Loucy (cell line): ENCODE measurements at regions not wholly inside any gene's neighbourhood (a gene's known extent, or its start where the extent isn't known, plus 50 kb on each side); places are given as distances from the start of the nearest gene placed in this dataset.

Source experiments
- EZH2phosphoT487 ChIP-seq: fragments of 200-600 bp; IDR thresholded peaks from 2 replicates; pipeline ENCODE4 v1.6.1; 2018; ENCODE audit warnings: antibody characterized with exemption, mild to moderate bottlenecking, moderate library complexity, borderline replicate concordance
- TF ChIP-seq, protein P1 (sequence below): fragments of 200-600 bp; sonication (generic); conservative IDR thresholded peaks from 2 replicates; pipeline ENCODE4 v1.5.1; 2014; ENCODE audit warnings: mild to moderate bottlenecking, antibody characterized with exemption, low read length

- TF ChIP-seq, protein P1, sequence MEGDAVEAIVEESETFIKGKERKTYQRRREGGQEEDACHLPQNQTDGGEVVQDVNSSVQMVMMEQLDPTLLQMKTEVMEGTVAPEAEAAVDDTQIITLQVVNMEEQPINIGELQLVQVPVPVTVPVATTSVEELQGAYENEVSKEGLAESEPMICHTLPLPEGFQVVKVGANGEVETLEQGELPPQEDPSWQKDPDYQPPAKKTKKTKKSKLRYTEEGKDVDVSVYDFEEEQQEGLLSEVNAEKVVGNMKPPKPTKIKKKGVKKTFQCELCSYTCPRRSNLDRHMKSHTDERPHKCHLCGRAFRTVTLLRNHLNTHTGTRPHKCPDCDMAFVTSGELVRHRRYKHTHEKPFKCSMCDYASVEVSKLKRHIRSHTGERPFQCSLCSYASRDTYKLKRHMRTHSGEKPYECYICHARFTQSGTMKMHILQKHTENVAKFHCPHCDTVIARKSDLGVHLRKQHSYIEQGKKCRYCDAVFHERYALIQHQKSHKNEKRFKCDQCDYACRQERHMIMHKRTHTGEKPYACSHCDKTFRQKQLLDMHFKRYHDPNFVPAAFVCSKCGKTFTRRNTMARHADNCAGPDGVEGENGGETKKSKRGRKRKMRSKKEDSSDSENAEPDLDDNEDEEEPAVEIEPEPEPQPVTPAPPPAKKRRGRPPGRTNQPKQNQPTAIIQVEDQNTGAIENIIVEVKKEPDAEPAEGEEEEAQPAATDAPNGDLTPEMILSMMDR = no peak
- no peak for TF ChIP-seq EZH2phosphoT487
These were observed 507.9 kb upstream of the SYT4 start for GRCh38 chr18:43785158-43785557.
